ENCODE measurements at regions not wholly inside any gene's neighbourhood (a gene's known extent, or its start where the extent isn't known, plus 50 kb on each side); places are given as distances from the start of the nearest gene placed in this dataset.

DNA sequence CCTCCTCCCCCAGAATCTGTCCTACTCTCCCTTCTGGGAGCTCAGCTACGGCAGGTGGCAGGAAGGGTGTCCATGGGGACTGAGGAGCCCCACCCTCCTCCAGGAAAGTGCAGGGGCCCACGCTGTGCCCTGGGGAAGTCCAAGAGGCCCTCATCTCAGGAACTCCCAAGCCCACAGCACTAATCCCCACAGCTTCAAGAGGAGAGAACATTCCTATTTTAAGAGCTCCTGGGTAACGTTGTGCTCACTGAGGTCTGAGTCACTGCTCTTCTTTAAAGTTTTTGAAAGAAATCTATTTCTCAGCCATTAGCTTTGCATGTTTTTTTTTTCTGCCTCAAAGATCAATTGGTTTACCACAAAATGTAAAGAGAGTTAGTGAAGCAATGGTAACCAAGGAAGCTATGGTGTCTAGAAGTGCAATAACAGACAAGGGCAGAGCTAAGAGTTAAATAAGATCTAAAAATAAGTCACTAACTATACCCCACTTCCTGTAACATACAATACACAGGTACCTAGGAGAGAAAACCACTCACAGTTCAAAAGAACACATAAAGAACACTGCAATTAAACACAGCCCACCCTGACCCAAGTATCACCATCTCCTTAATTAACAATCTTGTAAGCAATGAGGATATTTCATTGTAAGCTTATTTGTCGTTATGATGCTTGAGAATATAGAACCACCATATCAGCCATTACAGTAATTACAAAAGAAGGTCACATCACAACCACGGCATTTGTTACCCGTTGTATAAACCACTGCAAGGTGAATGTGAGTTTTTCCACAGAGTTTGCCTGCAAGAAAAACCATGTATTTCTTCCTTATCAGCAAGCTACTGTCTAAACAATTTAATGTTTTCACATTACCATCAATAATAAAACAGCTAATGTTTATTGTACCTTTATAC is 382.3 kb upstream of the SLC30A5 start:
- peak; percentile 26 for DNase-seq (ENCODE audit: low spot score)

DNA sequence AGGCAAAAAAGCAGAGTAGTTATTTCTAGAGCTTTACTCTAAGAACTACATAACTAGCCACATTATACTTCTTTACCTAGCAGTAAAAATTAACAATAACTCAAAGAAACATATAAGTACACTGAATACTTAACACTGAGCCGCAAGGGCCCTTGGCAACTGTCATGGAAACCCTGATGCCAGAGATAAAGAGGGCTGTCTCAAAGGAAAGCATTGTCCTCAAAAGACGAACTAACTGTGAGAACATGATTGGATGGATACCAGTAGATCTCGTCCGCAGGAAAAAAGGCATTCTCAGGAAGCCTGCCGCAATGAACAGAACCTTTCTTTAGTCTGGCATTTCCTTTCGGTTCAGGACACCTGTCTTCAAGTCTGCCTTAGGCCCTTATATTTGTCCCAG is 379.0 kb upstream of the SLC30A5 start:
- DNase-seq (ENCODE audit: low spot score) = no peak

DNA sequence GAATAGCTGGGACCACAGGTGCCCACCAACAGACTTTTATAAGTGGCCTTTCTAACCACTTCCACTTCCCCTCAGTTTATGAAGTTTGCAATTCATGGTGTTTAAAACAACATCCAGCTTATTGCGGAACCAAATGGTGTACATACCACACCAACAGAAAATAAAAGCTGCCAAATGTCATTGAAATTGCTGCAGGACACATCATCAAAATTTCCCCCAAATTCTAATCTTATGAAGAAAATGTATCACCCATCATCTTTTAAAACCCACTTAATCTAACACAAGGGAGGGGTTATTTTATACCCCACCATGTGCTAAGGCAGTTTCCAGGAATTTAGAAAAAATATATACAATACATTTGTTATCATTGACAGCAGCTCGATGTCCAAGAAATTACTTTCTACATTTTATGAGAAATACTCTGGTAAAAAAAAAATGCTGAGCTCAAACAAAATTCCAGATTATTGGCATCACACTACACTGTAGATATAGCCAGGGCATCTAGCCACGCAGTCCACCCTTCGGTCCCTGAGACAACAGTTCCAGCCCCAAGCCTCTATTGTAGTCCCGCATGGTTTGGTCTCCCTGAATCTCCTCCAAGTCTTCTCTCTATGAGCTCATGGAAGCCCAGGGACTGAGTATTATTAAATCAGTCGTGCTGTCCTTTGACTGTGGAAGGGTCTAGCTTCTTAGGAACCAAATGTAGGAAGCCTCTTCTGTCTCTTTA is 372.8 kb upstream of the SLC30A5 start:
- no peak for DNase-seq (ENCODE audit: low spot score)

DNA sequence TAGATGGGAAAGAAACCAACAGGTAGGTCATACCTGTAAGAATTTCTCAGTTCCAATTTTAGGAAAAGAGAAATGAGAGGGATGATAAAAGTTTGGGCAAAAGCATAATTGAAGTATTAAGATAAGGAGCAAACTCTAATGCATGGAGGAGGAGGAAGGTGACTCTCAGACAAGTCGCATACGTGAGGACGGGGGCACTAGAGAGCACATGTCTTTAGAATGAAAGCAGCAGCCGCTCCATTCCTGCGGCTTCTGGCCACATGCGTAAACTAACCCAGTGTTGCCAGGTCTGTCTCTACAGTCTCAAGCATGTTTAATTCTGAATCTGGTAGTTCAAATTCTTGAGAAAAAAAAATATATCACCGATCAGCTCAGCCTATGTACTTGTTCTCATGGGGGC is 371.5 kb upstream of the SLC30A5 start:
- DNase-seq (ENCODE audit: low spot score) = no peak

DNA sequence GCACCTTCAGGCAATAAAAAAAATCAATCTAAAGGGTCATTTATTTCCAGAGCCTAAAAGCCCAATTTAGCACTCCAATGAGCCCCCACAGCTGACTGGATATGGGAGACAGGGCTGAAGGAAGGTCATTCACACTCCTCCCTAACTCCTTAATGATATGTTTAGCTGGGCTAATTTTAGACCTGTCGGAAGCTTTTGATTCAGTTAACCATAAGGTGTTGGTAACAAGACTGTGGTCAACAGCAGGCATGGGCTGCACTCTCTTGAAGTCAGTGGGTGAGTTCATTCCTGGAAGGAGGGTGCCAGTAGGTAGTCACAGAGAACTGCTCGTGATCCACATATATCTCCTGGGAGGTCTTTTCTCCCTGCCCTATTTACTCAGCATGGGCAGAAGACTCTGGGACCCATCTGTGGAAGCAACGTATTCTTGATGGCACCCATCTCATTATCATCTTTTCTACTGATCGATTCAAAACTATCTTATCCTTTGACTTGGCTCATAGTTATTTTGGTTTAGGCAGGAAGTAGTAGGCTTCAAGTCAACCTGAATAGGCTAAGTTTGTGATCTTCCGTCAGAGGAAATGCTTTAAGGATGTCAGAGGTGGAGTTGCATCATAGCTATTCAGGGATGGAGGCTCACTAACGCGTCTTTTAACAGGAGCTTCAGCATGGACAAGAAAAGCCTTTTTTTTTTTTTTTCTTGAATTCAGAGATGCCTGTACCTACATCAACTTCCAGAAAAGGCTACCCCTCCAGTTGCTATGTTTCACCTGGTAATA is 367.7 kb upstream of the SLC30A5 start:
- DNase-seq (ENCODE audit: low spot score) = no peak

DNA sequence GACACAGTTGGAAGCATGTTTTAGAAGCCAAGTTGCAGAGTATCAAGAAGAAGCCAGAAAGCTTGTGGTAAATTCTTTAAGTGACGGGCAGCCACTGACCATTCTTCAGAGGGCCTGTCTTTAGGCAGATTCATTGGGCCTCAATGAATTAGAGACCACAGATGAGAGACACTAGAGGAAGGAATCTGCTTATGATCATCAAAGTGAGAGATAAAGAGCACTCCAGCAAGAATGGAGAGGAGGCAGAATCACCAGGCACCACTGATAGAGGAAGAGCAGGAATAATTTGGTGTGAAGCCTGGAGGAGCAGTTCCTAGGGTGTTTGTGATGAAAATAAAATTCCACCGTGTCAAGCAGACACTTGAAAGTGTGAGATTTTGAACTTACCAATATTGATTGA is 365.9 kb upstream of the SLC30A5 start:
- DNase-seq (ENCODE audit: low spot score) = no peak

DNA sequence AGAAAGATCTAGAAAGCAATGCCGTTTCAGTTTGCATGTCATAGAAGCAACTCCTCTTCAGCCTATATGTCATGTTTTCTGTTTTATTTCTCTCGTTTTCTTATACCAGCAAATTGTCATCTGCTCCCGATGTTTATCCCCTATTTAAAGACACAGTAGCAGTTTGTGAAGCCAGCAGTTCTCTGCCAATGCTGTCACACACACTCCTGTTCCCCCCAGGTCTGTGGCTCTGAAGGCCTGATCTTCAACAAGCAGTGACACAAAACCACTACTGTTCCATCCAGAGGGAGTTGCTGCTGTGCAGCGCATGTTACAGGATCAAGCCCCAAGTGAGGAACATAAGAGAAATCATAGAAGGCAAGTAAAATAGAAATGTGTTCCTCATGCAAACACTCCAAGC is 364.1 kb upstream of the SLC30A5 start:
- no peak for DNase-seq (ENCODE audit: low spot score)

DNA sequence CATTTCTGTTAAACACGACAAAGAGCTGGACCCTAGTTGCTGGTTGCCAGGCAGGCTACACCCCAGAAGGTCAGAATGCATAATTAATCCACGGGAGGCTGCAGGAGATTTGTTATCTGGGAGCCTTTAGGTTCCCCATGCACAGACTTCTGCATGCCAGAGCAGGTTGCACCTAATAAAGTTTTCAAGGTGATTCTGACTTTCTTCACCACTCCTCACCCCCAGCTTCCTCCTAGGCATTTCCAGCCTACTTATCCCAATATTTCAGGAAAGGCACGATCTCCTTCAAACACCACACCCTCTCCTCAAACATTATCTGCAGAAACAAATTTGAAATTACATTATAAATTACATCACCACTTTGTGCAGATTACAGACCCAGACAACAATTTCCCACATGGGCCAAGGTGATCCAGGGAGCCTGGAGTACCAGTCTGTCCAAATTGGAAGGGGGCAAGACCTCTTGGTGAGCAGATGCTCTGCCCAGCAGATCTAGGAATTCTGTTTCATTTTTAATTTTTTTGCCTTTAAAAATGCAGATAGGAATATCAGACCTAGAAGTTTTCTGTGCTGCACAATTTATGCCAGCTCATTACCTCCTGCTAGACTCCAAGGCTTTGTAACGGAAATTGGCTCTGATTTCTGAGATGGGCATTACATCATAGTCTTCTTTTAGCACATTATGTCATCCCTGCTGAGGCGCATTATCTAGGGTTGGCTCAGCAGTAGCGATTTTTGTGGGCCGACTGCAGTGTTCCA is 363.4 kb upstream of the SLC30A5 start:
- DNase-seq (ENCODE audit: low spot score) = no peak

DNA sequence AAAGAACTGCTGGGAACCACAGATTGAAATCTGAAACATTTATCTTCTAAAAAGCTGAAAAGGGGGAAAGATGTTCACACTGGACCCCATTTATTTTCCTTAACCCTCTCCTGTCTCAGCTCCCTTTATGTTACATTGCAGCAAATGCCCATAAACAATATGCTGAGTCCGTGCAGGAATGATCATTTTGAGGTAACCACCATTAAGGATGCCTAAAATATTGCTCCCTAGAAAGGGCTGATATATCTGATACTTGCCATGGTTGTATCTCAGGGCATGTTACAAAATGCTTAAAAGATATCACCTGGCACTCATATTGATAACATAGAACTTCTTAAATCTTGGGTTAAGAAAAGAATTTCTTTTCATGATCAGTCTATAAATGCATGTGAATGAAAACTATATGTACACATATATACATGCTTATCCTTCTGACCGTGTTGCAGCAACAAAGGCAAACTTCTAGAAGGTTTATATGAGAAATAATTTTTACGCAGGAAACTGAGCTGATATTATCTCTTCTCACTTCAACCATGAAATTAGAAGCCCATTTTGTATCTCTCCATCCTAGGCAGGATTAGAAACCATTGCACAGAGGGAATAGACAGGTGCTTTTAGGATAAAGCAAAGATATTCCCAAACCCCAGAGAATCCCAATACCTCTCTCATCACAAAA is 362.7 kb upstream of the SLC30A5 start:
- no peak for DNase-seq (ENCODE audit: low spot score)

DNA sequence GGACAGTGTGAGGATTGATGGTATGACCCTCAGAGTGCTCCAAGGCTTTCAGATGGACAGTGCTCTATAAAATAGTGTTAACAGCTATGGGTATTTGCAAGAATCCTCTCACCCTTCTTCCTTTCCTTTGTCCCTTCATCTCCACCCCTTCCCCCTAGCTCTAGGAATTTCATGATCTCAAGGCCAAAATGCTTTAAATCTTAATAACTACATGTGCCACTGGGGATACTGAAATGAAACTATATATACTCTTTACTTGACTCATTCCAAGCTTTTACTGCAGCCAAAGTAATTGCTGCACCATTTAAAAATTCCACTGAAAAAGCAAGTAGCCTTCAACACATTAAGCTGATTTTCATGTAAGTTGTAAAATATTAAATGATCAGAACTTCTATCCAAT is 361.6 kb upstream of the SLC30A5 start:
- DNase-seq (ENCODE audit: low spot score) = no peak

DNA sequence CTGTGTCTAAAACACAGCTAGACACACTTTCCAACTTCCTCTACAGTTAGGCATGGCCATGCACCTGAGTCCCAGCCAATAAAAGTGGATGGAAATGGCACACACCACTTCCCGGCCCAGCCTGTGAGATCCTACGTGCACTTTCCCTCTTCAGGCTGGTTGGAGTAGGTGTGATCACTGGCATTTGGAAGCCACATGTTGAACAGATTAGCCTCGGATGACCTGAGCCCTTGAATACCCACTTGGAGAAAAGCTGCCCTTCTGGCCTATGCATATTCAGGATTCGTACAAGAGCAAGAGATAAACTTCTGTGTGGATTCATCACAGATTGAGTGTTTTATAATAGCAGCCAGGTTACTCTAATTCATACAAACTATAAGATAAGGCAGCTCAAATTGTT is 359.0 kb upstream of the SLC30A5 start:
- DNase-seq (ENCODE audit: low spot score) = no peak

DNA sequence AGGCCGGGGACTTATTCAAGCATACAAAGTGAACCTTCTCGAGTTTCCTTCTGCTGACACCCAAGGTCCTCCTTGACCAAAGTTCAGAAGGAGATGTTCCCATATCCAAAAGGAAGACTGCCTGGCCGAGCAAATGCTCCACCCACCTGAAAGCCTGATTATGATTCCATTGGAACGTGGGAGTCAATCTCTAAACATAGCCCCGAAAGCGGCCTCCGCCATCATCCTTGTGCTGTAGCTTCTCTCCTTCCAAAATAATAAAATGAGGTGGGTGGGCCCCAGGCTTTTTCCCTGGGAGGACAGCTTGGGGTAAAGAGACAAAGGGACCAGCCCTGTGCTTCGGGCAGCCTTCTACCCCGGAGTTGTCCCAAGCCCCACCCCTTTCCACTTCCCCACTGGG is 355.6 kb upstream of the SLC30A5 start:
- DNase-seq (ENCODE audit: low spot score) = no peak

DNA sequence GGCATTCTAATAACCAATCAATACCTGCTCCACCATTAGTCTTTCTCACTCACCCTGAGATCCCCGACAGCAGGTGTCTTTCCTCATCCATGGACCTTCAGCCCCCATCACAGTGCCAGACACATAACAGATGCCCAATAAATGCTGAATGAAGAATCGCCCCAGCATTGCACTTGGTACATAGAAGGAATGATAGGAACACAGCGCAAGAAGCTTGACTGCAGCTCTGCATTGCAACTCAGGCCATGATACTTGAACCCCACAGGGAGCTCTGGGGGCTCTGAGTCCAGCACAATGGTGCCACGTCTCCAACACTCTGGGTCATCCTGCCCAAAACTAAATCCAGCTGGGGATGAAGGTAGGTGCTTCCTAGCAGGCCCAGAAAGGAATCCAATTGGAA is 355.0 kb upstream of the SLC30A5 start:
- no peak for DNase-seq (ENCODE audit: low spot score)

DNA sequence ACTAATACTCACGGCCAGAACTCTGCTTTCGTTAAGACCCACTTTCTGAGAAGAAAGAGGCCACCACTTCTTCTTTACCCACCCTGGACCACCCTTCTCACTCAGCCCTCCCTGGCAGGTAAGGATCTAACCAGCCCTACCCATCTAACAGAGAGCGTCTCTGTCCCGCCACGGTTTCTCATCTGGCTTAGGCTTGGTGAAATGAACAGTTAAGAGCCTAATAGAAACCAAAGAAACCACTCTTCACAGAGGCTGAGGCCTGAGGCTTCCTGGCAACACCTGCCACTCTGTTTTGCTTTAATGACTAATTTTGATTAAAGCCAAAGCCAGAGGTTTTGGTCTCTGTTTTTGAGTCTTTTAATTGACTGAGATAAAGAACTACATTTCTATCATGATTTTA is 354.1 kb upstream of the SLC30A5 start:
- DNase-seq (ENCODE audit: low spot score) = no peak

DNA sequence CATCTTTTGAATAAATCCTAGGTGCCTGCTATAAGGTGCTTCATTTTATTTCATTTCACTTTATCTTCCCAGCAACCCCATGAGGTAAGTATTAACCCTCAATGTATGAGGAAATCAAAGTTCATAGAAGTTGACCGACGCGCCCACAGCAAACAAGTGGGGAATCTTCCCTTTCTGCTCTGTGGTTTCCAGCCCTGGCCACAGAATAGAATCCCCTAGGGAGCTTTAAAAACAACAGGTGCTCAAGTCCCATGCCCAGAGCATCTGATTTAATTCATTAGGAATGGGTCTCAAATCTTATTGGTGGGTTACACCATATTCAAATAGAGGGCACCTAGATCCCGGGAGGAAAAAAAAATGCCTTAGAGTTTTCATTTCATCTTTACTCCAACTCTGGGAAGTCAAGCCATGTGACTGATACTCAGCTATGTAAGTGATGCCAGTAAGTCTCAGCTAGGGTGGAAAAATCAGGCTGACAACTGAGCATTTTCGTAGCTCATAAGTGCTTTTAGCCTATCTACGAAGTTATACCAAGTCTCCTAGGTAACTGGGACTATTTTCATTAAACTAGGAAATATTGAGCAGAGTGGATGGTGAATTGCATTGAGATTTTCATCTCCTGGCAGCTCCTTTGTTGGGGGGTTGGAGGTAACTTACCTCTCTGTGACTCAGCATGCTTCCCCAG is 353.4 kb upstream of the SLC30A5 start:
- DNase-seq (ENCODE audit: low spot score) = no peak

DNA sequence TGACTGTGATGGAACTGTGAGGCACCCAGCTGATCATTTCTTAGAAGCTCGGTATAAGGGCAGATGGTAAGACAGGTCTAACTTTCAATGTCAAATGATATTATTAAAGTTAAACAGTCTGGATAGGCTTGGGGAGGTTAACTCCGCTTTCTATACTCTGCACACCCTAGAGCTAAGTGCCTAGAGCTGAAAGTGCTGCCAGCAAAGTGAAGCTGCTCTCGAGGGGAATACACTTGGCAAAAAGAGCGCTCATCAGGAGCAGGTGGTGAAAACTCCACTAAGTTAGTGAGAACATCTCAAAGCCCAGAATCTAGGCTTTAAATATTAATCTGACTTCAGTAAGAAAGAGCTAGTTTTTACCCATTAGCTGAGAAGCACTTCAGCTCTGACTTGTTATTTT is 349.6 kb upstream of the SLC30A5 start:
- DNase-seq (ENCODE audit: low spot score) = no peak

DNA sequence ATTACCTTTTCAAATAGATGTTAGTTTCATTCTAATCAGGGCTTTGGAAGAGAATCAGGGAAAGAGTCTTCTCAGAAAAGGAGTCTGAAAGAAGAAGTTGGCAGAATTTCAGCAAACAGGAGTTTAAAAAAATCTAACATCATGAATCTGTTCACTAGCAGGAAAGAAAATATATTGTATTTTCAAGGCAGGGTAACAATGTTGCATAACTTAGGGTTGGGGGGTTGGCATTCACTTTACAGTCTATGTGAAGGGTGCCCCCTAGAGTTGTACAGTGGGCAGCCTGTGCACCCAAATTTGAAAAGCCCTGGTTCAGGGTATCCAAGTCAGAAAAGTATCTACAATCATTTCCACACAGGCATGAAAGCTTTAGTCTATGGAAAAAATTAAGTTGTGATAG is 348.4 kb upstream of the SLC30A5 start:
- peak; percentile 30 for DNase-seq (ENCODE audit: low spot score)

DNA sequence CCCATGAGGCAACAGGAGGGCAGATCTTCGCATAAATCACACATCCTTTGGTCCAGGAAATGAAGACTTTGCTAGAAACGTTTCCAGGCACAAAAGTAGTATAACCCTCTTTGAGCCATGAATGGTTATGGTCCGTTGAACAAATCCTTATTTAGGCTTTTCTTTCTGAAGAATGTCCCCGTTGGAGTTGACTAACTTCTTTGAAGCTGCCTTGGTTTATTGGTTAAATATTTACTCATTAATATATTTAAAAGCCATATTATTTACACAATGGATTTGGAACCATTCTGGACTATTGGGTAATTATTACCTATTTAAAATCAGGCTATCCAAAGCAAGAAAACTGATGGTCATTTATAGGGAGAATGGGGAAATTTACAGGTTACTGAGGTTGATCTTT is 347.6 kb upstream of the SLC30A5 start:
- DNase-seq (ENCODE audit: low spot score) = no peak

DNA sequence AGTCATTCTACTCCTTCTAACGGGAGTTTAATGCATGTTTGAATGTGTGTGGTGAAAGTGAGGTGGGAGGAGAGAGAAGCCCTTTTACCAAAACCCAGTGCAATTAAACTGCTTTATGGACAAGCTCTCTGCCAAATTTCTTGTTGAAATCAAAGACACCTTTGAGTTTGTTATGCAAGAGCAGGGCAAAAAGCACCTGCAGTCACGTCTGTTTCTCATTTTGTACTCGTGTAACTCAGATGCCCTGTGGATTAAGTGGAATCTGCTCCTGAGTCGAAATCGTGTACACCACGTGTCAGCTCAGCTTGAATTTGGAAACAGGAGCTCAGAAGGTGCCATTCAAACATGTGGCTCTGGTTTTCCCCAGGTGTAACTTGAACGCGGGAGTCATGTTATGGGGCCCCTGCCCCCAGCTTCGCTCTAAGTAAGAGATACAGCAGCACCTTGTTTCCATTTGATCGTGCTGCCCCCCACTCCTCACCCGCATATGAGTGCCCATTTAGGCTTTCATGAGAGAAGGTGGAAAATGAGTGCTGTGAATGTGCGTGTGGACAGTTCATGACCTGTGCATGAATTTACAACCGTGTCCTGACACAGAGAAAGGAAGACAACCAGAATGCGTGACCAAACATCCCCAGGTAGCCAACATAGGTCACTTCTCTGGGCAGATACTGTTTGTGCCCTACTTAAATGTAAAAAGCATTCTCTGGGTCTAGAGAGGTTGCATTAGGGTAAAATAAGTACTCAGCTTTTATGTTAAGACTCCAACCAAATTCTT is 347.0 kb upstream of the SLC30A5 start:
- no peak for DNase-seq (ENCODE audit: low spot score)

DNA sequence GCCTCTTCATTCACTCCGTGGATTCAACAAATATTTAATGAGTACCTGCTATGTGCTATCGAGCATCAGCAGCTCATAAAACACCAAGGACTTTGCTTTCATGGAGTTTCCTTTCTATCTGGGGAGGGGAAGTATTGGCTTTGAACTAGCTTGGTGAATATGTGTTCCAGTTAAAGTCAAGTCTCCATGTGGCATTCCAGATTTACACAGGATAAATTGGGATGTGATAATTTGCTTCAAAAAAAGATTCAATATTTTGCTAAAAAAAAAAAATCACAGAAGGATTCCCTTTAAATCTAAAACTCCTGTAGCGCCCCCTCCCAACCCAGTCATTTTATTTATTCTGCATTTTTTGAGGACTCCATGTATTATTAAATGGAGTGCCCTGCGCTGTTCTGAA is 346.3 kb upstream of the SLC30A5 start:
- no peak for DNase-seq (ENCODE audit: low spot score)

Data from D341Med (cell line).